GM18498 (cell line): ENCODE measurements at regions not wholly inside any gene's neighbourhood (a gene's known extent, or its start where the extent isn't known, plus 50 kb on each side); places are given as distances from the start of the nearest gene placed in this dataset.
"Not testable (repeated sequence)": the region's sequence is repeated elsewhere in the genome, so short reads cannot be mapped to it uniquely, and the experiment has no call there.

Source experiments
- ATAC-seq: cut with Tn5 transposase; IDR thresholded peaks from one replicate; pipeline ENCODE4 v1.9.1; 2021; ENCODE audit warnings: mild to moderate bottlenecking, moderate library complexity; ENCODE audit not compliant: unreplicated experiment

DNA sequence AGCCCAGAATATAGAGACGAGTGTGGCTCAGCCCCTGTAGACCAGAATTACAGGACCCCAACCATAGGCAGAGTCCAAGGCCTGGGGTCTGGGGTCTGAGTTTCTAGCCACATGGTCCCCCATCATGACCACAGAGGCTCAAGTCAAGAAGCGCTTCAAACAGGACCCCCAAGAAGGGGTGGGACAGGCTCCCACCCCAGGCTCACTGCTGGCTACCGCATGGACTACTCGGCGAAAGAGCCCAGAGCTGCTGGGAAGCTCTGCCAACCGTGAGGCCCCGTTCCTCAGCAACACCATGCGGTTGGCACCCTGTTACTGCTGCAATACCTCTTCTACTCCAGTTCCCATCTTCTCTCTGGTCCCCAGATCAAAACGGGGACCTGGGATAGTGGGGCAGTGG lies 254.8 kb downstream of the TEX29 start:
- ATAC-seq: no peak

GRCh38 chr13:111575719-111576118 lies 255.3 kb downstream of the TEX29 start:
- no peak for ATAC-seq

DNA sequence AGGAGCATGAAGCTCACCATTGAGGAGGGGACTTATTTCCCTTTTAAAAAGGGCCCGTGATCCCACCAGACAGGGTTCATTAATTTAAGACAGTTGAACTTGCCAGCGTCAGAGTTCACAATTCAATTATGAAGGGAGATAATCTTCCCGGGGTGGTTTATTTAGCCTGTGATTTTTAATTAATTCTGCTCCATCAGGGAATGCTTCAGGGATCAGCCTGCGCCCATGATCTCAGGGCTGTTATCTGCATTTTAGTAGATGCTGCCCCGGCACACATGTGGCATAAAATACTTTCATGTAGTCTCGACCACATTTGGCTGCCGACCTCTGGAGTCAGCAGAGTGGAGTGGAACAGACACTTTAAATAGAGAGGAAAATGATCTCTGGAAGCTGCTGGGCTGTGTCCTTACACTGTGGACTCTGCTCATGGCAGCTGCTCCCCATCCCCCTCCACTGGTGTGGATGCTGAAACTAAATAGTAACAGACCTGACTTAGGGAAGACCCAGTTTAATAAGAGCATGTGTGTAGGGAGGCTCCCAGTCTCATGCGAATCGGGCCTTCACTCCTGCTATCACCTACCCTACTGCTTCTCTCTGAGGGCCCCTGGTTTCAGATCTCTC lies 256.9 kb downstream of the TEX29 start:
- ATAC-seq: no peak

- no peak for ATAC-seq
Measured at GRCh38 chr13:111577956-111578605, 257.6 kb downstream of the TEX29 start.

DNA sequence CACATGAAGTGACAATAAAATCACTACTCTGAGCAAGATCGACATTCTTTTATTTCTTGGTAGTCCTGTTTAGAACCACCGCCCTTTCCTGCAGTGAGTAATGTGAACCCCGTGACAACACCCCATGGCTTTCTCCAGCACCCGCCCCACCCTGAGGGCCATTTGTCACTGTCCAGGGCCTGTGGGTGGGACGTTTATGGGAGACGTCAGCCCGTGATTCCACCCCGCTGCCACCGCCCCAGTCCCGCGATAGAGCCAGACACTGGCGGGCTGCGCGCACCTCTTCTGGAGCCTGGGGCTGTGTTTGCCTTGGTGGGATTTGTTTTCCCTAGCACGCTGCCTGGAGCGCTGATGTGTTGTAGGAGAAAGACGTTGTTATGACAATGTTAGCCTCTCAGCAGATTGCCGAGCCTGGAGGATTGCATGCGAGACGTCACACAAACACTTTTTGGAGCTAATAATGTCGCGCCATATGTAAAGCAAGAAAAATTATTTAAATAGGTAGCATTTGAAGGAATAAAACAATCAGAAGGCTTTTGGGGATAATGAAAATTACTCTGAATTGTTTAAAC lies 263.7 kb downstream of the TEX29 start:
- ATAC-seq: no peak

GRCh38 chr13:111584870-111585269 lies 264.4 kb downstream of the TEX29 start:
- ATAC-seq: no peak

GRCh38 chr13:111586291-111586690 lies 265.8 kb downstream of the TEX29 start:
- ATAC-seq: no peak

DNA sequence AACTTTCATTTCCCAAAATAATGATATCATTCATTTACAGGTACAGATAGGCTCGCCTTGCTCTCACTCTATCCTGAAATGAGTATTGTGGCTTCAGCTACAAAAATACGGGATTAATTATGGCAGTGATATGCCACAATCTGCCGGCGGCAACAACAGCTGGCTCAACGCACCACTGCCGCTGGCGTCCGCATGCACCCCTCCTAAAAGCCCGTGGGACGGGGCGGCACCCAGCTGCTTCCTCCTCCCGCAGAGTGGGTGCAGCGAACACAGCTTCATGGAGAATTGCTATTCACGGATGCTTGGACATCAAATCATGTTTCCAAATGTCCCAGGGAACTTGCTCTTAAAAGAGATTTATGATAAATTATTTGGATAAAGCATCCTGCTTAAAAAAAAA lies 266.8 kb downstream of the TEX29 start:
- ATAC-seq: no peak

GRCh38 chr13:111589321-111589720 lies 268.9 kb downstream of the TEX29 start:
- ATAC-seq: no peak

DNA sequence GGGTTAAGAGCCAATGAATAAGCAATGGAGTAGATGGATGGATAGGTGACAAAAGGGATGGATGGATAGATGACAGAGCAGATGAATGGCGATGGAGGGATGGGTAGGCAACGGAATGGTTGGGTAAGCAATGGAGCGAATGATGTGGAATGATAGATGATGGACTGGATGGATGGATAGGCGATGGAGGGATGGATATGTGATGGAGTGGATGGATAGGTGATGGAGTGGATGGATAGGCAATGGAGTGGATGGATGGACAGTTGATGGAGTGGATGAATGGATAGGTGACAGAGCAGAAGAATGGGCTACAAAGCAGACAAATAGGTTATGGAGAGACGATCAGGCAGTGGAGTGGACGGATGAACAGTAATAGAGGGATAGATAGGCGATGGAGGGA lies 269.6 kb downstream of the TEX29 start:
- no peak for ATAC-seq

DNA sequence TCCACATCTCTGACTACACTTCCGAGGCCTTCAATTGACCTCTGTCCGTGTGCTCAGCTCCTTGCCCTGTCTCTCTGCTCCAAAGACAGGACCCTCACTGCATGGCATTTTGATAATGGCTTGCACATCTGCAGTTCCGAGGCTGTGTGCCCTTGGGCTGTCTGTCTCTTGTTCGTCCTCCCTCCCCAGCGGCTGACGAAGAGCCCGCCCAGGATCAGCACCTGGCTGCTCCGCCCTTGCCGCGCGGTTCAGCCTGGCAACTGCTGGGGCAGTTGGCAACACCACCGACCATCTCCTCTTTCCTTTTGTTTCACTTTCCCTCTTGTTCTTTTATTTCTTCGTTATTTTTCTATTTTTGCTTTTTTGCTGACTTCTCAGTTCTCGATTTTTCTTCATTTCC lies 270.4 kb downstream of the TEX29 start:
- no peak for ATAC-seq

GRCh38 chr13:111593490-111593889 lies 273.0 kb downstream of the TEX29 start:
- not testable (repeated sequence) for ATAC-seq

GRCh38 chr13:111594606-111595005 lies 274.2 kb downstream of the TEX29 start:
- no peak for ATAC-seq

- ATAC-seq: no peak
Measured at GRCh38 chr13:111595276-111595675, 274.8 kb downstream of the TEX29 start.

DNA sequence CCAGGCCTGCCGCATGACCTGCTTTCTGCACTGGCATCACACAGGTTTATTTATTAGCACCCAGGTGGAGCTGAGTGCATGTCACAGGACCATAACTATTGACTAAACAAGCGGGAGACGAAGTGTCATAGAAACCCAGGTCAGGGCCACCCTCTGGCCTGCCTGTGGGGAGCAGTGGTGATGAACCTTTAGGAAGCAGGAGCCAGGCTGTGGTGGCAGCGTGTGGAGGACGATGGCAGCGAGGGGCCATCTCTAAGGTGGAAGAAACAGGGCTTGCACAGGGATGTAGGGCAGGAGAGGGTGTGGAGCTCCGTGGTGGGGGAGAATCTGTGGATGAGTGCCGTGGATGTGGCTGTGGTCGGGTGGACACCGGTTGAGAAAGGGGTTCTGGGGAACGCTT lies 275.3 kb downstream of the TEX29 start:
- no peak for ATAC-seq

DNA sequence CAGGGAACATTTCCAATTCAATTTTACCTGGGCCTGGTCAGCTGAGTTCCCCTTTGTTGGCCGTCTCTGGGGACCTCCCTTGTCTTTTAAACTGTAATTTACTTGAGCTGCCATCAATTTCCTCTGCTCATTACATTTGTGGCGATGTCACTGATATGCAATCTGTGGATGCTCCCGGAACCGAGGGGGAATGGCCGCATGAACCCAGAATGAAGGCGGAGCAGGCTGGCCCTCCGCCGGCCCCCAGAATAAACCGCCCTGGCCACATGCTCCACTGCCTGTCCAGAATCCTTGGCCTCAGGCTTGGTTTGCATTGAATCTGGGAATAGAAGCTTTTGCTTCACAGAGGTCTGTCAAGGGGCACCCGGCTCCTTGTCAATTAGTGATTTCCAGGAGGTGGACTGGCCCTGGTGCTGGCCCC lies 276.8 kb downstream of the TEX29 start:
- no peak for ATAC-seq

DNA sequence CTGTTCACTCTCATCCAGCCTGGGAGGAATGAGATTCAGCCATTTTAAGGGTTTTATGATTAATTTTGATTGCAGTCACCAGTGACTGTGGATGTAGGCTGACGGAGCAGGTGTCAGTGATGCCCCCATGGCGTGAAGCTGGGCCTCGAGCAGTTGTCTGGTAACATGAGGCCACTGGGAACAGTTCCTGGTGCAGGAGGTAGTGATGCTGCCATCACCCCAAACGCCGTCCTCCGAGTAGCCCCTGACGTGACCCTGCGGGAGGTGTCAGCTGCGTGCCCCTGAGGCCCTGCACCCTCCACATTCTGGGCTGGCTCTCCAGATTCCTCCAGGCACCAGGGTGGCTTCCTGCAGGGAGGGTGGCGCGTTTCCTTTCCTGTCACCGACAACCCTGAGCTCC lies 277.2 kb downstream of the TEX29 start:
- no peak for ATAC-seq

DNA sequence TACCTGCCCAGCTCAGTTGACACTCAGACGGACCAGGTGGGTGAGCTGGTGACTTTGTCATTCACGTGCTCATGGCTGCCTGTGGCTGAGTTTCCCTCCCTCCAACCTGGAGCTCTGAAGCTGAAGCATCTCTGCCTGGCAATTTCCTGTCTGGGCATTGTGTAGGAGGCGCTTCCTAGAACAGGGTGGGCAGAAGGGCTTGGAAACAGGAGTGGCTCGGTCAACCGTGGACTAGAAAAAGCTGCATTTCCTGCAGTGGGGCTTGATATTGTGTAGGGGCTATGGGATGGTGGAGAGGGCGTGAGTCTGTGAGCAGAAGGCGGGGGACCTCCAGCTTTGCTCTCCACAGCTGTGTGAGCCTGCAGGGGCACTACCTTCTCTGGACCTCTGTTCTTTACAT lies 278.3 kb downstream of the TEX29 start:
- ATAC-seq: no peak

GRCh38 chr13:111599791-111600190 lies 279.3 kb downstream of the TEX29 start:
- ATAC-seq: no peak

DNA sequence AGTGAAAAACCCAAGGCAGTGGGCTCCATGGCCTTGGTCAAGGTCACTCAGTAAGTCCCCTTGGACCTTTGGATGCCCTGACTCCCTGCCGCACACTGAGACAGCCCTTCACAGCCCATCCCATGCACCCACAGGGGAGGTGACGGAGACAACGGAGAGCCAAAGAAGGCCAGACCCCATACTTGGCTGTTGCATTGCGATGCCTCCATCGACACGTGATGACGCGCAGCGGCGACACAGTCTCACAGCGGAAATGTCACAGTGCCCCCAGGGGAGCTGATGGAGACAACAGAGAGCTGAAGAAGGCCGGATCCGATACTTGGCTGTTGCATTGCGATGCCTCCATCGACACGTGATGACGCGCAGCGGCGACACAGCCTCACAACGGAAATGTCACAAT lies 282.4 kb downstream of the TEX29 start:
- ATAC-seq: no peak

DNA sequence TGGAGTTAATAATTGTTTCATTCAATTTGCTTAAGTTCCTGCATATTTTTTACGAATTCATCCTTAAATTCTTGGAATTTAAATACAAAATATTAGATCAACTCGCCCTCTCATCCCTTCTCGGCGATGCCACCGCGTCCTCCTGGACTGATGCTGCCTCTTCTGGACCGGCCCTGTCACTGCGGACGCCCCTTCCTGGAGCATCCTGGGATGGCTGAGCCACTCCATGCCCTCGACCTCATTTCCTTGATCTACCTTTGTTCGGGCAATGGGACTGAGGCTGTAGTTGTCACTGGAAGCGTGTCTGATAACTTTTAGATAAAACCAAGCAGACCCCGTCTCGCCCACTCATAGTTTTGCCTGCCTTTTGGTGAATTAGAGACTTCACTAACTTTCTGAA lies 283.7 kb downstream of the TEX29 start:
- ATAC-seq: no peak

DNA sequence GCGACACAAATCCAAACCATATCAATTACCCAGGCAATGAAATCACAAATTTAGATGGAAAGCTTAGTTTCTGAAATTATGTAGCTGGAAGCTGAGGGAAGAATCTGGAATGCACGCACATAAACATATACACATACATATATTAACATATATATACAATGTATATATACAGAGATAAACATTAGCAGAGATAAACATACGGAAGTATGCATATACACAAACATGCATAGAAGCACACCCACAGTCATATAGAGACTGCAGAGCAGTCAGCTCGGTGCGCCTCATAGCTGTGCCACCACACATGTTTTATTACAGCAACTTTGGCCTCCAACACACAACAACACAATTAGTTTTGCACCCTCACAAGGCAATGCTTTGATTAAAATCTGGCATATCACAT lies 288.1 kb downstream of the TEX29 start:
- ATAC-seq: no peak

GRCh38 chr13:111609631-111610030 lies 289.2 kb downstream of the TEX29 start:
- no peak for ATAC-seq
